LNCAP (cell line): ENCODE measurements at regions not wholly inside any gene's neighbourhood (a gene's known extent, or its start where the extent isn't known, plus 50 kb on each side); places are given as distances from the start of the nearest gene placed in this dataset.

Experiments
- TF ChIP-seq, protein P1 (sequence below): fragments of 450-650 bp; IDR thresholded peaks from 2 replicates; pipeline ENCODE4 v1.5.1; 2017; ENCODE audit warnings: mild to moderate bottlenecking

DNA sequence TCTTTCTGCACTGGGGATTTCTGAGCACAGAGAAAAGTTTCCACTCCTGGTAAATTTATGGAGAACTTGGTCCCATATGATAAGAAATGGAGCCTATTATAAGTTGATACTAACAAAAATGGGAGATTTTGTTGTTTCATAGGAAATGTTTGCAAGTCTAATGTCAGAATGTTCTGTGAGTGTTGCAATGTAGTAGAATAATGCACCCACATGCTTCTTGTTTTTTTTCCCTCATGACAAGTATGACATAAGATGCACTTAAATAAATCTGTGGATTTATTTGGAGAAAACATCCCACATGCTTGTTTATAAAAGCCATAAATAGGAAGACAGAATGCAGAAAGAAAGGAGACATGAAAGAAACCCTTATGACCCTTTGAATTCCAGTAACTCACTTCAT, 50.8 kb upstream of the KCNJ6 start:
- TF ChIP-seq, protein P1, sequence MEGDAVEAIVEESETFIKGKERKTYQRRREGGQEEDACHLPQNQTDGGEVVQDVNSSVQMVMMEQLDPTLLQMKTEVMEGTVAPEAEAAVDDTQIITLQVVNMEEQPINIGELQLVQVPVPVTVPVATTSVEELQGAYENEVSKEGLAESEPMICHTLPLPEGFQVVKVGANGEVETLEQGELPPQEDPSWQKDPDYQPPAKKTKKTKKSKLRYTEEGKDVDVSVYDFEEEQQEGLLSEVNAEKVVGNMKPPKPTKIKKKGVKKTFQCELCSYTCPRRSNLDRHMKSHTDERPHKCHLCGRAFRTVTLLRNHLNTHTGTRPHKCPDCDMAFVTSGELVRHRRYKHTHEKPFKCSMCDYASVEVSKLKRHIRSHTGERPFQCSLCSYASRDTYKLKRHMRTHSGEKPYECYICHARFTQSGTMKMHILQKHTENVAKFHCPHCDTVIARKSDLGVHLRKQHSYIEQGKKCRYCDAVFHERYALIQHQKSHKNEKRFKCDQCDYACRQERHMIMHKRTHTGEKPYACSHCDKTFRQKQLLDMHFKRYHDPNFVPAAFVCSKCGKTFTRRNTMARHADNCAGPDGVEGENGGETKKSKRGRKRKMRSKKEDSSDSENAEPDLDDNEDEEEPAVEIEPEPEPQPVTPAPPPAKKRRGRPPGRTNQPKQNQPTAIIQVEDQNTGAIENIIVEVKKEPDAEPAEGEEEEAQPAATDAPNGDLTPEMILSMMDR, result no peak

DNA sequence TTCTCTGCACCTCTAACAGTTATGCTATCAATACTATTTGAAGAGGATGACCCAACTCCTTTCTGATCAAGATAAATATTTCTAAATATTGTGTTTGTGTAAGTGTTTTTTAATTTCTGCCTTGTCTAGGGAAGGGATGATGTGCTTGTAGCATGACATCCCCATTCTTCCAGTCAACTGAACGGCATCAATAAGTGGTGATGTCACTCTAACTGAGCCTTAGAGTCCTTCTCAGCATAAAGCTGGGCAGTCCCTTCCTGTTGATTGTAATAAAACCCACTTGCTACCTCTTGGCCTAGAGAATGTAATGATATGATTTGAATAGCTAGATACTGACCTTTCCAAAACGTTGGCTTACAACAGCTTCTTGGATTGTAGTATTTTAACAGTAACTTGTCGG, 52.5 kb upstream of the KCNJ6 start:
- TF ChIP-seq, protein P1, result no peak

DNA sequence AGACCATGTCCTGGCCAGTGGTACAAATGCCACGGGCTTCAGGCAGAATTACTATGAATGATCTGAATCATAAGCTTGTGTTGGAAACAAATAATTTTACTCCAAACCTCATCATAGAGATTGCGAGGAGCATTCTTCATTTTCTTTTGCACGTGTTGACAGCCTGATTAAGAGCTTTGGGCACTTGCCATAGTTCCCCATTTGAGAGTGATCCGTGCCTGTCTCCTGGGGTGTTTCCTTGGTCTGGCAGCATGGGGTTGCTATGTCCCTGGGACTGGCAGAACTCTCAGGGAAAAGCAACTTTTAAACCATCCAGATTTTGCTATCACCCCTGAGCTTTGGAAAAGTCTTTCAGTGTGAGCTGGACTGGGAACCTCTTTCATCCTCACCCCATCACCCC, 54.3 kb upstream of the KCNJ6 start:
- TF ChIP-seq, protein P1, result no peak

DNA sequence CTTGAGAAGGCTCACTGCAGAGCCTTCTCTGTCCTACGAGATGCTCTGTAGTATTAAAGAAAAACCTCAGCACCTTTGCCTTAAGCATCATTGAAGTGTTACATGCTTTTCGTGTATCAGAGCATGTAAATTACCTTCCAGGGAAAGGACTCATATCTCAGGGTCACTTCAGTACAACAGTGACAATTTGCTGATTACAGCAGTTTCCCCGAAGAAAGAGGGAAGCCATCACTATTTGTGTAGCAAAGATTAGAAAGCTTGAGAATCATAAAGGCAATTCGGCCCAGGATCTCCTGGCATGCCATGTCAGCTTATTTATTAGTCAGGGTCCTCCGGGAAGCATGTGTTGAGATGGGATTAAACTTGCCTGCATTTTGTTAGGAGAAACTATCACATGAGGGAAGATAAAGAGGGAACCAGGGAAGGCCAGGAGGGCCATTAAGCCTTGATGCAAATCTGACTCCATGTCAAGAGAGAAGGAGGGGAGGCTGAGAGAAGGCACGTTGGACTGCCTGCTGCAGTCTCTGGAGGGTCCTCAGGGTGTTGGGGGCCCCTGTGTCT, 55.2 kb upstream of the KCNJ6 start:
- TF ChIP-seq, protein P1, result no peak

DNA sequence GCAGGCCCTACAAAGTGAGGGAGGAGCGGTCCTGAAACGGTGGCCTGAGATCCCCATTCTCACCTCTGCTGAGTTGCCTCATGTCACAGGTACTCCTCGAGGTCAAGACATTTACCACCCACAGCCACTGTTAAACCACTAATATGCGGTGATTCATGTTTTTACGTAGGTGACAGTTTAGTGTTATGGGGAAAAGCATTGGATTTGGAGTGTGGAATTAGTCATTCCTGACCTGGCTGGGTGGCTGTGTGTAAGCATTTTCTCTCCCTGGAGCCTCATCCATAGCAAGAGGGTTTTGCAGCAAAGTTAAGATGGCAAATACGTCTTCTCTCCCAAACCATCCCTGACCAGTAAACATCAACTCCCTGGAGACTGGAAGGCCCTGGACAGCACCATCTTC, 57.8 kb upstream of the KCNJ6 start:
- TF ChIP-seq, protein P1, result no peak

DNA sequence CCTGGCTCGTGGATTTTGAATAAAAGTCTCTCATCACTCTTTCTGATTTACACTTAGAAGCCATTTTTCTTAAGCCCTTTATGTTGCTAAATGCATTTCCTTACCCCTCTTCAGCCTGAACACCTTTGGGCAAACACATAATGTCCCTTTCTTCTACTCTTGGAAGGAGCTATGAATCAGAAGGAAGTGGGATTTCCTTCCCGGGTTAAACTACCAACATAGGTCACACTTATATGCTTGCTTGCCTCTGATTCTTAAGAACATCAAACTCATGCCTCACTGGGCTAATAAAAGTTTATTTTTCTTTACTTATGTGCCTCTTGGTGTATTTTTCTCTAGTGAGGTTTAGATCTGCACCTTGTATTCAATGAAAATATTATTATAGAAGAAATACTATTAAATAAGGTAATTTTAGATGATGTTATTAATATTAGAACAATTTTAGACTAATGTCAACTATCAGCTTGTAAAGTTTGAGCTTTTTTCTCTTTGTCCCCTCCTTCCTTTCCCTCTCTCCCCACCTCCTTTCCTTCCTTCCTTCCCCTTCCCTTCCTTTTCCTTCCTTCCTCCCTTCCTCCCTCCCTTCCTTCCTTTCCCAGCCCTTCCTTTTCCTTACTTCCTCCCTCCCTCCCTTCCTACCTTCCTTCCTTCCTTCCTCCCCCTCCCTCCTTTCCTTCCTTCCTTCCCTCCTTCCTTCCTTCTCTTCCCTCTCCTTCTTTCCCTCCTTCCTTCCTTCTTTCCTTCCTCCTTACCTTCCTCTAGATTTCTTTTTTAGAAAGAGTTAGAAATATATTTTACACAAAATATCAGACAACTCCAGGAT, 66.5 kb upstream of the KCNJ6 start:
- TF ChIP-seq, protein P1, result no peak

DNA sequence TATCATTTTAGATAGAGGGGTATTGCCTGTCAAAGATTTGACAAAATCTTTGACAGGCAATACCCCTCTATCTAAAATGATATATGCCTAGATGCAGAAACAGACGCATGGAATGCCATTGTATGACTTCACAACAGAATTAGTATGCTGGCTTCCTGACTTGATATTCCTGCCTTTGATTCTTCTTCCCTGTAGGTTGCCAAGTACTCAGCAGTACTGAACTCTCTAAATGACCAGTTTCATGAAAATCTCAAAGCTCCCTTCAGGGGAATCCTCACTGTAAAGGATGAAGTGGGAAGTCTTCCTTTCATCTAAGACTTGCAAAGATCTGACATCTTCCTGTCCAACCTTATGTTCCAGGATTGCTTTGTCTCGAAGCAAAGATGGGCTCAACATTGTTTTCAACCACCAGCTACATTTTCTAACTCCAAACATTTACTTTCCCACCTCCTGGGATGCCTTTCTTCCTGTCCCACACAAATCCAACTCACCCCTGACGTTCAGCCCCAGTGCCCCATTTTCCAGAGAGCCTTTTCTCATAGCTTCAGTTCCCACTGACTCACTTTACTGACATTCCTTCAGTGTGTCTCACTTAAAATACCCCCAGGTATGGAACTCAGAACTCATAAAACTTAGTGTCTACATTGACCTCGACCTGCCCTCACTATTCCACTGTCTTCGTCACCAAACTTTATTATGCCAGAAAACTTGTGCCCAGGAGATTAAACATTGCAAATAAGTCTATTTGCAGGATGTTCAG, 67.3 kb upstream of the KCNJ6 start:
- TF ChIP-seq, protein P1, result no peak
